ENCODE measurements at regions not wholly inside any gene's neighbourhood (a gene's known extent, or its start where the extent isn't known, plus 50 kb on each side); places are given as distances from the start of the nearest gene placed in this dataset.

- DNase-seq (ENCODE audit: low read depth), result no peak
Observed at GRCh38 chr12:126248871-126249403, 1183.7 kb downstream of the AACS start.

GRCh38 chr12:126258190-126258589 is 1193.0 kb downstream of the AACS start:
- no peaks in the 10 kb centered on the region for H3K36me3 ChIP-seq (ENCODE audit: control insufficient read depth, insufficient read depth, low read length)
- TF ChIP-seq CTCF (IDR thresholded peaks at IDR 0.05; ENCODE audit: insufficient read depth, low read depth, low read length), result no peak
- DNase-seq (ENCODE audit: low read depth), result no peak
- ChIA-PET POLR2A (no interaction called here), CTCF (no interaction called here)
- no peaks in the 10 kb centered on the region for H3K27me3 ChIP-seq (ENCODE audit: control insufficient read depth, insufficient read depth, low read length)
- H3K4me3 ChIP-seq (ENCODE audit: low read depth, low read length), result no peak overlapping the region

More at GRCh38 chr12:126248871-126249403, 1183.7 kb downstream of the AACS start:
- POLR2A ChIA-PET, result no interaction called here
- H3K4me3 ChIP-seq (ENCODE audit: low read depth, low read length), result no peak overlapping the region
- no peak for TF ChIP-seq CTCF (IDR thresholded peaks at IDR 0.05; ENCODE audit: insufficient read depth, low read depth, low read length)
- H3K27me3 ChIP-seq (ENCODE audit: control insufficient read depth, insufficient read depth, low read length), result no peaks in the 10 kb centered on the region
- CTCF ChIA-PET, result no interaction called here
- H3K36me3 ChIP-seq (ENCODE audit: control insufficient read depth, insufficient read depth, low read length), result no peaks in the 10 kb centered on the region

GRCh38 chr12:126262829-126263228 is 1197.6 kb downstream of the AACS start:
- DNase-seq (ENCODE audit: low read depth), result no peak
- ChIA-PET POLR2A (no interaction called here), CTCF (no interaction called here)

GRCh38 chr12:126268222-126268621 is 1203.0 kb downstream of the AACS start:
- ChIA-PET POLR2A (no interaction called here), CTCF (no interaction called here)
- DNase-seq (ENCODE audit: low read depth), result no peak
- Histone ChIP-seq H3K36me3 (ENCODE audit: control insufficient read depth, insufficient read depth, low read length) (no peaks in the 10 kb centered on the region), H3K4me3 (ENCODE audit: low read depth, low read length) (no peak overlapping the region), H3K27me3 (ENCODE audit: control insufficient read depth, insufficient read depth, low read length) (no peaks in the 10 kb centered on the region)
- no peak for TF ChIP-seq CTCF (IDR thresholded peaks at IDR 0.05; ENCODE audit: insufficient read depth, low read depth, low read length)

More at GRCh38 chr12:126262829-126263228, 1197.6 kb downstream of the AACS start:
- no peak for TF ChIP-seq CTCF (IDR thresholded peaks at IDR 0.05; ENCODE audit: insufficient read depth, low read depth, low read length)
- no peaks in the 10 kb centered on the region for H3K27me3 ChIP-seq (ENCODE audit: control insufficient read depth, insufficient read depth, low read length)
- no peak overlapping the region for H3K4me3 ChIP-seq (ENCODE audit: low read depth, low read length)
- H3K36me3 ChIP-seq (ENCODE audit: control insufficient read depth, insufficient read depth, low read length), result no peaks in the 10 kb centered on the region

GRCh38 chr12:126271159-126271558 is 1205.9 kb downstream of the AACS start:
- no peak overlapping the region for H3K4me3 ChIP-seq (ENCODE audit: low read depth, low read length)
- no peaks in the 10 kb centered on the region for H3K36me3 ChIP-seq (ENCODE audit: control insufficient read depth, insufficient read depth, low read length)
- CTCF ChIA-PET, result no interaction called here
- H3K27me3 ChIP-seq (ENCODE audit: control insufficient read depth, insufficient read depth, low read length), result no peaks in the 10 kb centered on the region
- no peak for DNase-seq (ENCODE audit: low read depth)
- POLR2A ChIA-PET, result no interaction called here
- TF ChIP-seq CTCF (IDR thresholded peaks at IDR 0.05; ENCODE audit: insufficient read depth, low read depth, low read length), result no peak
